GM19239 (cell line): ENCODE measurements at regions not wholly inside any gene's neighbourhood (a gene's known extent, or its start where the extent isn't known, plus 50 kb on each side); places are given as distances from the start of the nearest gene placed in this dataset.

Experiments used
- DNase-seq: peaks from one replicate; pipeline ENCODE4 v3.0.0; 2011; ENCODE audit warnings: low spot score; ENCODE audit not compliant: insufficient read length
- FAIRE-seq: peaks from 2 replicates; lab custom pipeline; 2011; peaks lifted over from hg19 to GRCh38; lab: Jason Lieb, UNC

- FAIRE-seq (no peak), DNase-seq (no peak)
Measured at GRCh38 chr3:40843851-40844548, 319.2 kb downstream of the ZNF621 start.

DNA sequence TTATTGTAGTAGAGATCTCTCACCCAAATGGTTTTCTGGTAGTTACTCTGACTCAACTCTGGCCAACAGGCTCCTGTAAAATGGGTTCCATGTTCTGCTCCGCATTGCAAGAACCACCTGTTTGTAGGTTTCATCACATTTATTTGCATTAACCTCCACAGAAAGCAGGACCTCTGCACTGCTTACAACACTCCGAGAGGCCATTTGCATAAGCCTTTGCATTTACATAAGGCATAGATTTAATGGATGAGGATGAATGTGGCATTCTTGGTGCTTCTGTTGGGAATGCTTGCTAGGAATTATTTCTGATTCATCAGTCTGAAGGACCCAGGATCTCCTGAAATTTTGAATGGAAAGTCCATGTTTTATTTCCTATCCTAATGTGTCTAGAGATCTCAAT lies 320.1 kb downstream of the ZNF621 start:
- DNase-seq (no peak), FAIRE-seq (no peak)

DNA sequence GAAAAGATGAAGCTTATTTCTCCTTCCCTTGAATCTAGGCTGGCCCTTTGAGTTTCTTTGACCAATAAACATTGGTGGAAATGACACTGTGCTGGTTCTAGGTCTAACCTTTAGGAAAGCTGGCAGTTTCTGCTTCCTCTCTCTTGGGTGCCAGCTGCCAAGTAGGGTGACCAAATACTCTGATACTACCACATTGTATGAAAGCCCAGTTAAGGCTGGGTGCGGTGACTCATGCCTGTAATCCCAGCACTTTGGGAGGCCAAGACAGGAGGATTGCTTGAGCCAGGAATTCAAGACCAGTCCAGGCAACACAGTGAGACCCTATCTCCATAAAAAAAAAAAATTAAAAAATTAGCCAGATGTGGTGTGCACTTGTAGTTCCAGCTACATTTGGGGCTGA lies 320.7 kb downstream of the ZNF621 start:
- FAIRE-seq = no peak
- no peak for DNase-seq

GRCh38 chr3:40845916-40846315 lies 321.2 kb downstream of the ZNF621 start:
- no peak for FAIRE-seq
- DNase-seq = no peak

GRCh38 chr3:40846451-40846850 lies 321.7 kb downstream of the ZNF621 start:
- DNase-seq (no peak), FAIRE-seq (no peak)

- FAIRE-seq = no peak
- no peak for DNase-seq
Measured at GRCh38 chr3:40847551-40847992, 322.8 kb downstream of the ZNF621 start.

DNA sequence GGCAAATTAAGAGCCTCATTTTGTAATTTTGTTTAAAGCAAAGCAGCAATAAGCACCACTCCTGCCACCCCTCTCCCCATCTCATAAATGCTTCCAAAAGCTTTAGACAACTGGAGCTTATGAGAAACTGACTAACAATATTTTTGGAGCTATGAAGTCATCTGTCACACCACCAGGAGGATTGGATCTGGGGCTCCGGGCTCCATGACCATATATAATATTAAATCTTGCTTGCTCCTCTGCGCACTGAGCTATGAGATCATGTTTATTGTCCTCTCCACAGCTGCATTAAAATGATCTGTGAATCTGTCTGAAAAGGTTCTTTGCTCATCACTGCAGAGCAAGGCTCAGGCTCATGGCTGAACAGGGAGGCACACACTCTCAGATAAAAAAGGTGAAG lies 323.7 kb downstream of the ZNF621 start:
- no peak for FAIRE-seq

GRCh38 chr3:40850861-40851260 lies 326.1 kb downstream of the ZNF621 start:
- no peak for DNase-seq
- no peak for FAIRE-seq

More for the DNA sequence above, 323.7 kb downstream of the ZNF621 start:
- DNase-seq = no peak

DNA sequence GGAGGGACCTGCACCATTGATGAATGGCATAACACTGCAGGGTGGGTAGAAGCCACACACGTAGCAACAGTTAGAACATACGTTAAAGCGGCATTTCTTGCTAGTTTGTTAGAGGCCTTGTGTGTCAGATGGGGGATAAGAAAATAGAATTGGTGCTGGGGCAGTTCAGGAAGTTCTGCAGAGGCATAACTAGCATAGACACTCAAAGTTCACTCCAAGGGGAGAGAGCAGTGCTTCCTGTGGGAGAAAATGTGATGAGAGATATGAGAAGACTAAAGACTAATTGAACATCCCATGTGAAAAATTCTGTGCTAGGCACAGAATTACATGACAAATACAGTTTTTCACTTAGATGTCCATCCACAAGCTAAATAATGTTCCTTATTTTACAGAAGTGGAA lies 327.1 kb downstream of the ZNF621 start:
- FAIRE-seq = no peak
- no peak for DNase-seq

DNA sequence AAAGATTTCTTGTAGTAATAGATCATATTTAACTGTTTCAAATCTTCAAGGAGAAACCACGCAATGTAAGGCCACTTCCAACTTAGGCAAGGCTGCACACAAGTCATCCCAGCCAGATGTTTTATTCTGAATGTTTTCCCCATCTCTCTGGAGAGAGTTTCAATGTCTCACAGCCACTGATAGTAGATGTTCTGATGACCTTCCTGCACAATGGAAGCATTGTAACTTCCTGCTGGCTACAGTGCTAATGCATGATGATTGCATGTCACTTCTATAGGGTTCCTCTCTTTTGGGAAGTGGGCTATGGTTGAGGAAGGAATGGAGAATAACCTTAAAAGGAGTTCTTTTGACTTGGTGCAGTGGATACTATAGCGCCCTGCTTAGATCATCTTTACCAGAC lies 328.0 kb downstream of the ZNF621 start:
- DNase-seq (no peak), FAIRE-seq (no peak)

- no peak for DNase-seq
- FAIRE-seq = no peak
Measured at GRCh38 chr3:40853474-40853873, 328.7 kb downstream of the ZNF621 start.

- FAIRE-seq (no peak), DNase-seq (no peak)
Measured at GRCh38 chr3:40855871-40856270, 331.1 kb downstream of the ZNF621 start.

DNA sequence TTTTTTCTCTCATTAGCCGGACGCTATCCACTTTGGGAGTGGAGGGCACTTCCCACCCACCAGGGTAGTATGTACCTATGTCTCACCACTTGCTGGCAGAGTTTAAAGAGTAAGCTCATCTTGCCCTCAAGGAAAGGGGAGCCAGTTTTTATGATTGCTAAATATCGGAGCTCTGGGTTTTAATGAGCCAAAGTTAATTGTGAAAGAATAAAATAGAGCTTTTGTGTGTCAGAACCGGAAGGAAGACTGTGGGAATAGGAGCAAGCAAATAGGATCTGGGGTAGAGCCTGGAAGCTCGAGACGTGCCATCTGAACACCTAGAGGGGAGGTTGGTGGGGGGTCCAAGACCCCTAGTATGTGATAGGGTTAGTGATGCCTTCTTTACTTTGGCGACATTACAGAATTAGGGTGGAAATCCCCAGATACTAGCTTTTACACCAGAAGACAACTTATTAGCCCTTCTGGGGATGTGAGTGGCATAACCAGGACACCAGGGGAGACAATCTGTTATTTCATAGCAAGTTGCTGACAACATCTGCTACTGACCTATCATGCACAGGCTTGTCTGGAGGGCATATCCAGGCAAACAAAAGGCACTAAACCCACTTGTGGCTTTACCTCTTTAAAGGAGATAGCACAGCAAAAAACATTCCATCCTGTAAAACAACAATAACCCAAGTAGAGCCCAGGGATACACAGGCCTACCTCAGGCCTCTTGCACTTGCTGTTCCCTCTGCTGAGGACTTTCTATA lies 333.8 kb downstream of the ZNF621 start:
- FAIRE-seq (no peak), DNase-seq (no peak)

- no peak for DNase-seq
- FAIRE-seq = no peak
Measured at GRCh38 chr3:40862946-40863345, 336.4 kb upstream of the CTNNB1 start.

DNA sequence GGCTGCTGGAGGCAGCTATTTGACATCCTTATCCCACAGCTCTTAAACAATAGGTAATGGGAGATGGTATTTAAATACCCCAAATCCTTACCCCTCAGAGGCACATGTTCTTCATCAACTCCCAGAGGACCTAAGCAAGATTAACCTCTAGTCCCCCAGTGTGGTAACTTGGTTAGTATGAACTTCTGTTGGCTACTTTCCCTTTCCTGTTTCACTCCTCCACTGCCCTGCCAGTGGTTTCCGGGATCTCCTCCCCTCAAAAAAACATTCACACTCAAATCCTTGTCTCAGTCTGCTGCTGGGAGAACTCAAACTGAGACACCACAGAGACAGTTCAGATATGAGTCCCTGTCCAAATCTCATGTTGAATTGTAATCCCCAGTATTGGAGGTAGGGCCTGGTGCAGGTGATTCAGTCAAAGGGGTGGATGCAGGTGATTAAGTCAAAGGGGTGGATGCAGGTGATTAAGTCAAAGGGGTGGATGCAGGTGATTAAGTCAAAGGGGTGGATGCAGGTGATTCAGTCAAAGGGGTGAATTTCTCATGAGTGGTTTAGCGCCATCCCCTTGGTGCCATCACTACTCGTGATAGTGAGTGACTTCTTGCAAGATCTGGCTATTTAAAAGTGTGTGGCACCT lies 335.0 kb upstream of the CTNNB1 start:
- DNase-seq = no peak
- FAIRE-seq = no peak

GRCh38 chr3:40864915-40865314 lies 334.4 kb upstream of the CTNNB1 start:
- no peak for DNase-seq
- FAIRE-seq = no peak

DNA sequence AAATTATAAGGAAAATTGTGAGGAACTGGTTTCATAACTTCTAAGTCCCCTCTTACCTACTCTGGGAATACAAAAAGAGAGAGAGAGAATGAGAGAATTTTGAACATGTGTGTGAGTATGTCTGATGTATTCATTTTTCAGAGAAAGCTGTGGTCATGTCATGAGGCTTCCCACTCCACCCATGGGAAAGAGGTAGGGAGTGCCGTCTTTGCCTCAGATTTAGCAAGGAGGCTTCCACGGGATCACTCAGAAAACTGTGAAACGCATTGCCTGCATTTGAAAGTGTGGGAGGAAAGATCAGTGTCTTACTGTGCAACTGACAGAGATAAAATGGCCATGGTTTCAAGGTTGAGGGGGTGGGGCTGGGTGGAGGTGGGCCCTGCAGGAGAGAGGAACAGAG lies 331.5 kb upstream of the CTNNB1 start:
- FAIRE-seq (no peak), DNase-seq (no peak)

DNA sequence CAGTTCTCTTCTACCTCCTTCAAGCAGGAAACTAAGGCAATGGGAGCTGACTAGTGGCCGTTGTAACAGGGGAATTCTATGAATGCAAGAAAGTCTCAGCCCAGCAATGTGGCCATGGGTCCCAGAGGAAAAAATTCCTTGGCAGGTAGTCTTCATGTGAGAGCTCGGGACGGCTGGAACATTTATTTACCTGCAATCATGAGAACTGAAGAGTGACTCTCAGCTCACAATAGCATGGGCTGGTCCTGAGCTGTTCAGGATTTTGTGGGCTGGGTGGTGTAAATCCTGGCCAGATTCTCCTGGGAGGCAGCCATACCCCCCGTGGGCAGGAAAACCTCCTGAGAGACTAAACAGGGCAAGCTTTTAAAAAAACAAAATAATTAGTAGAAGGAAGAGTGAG lies 330.3 kb upstream of the CTNNB1 start:
- FAIRE-seq (no peak), DNase-seq (no peak)

DNA sequence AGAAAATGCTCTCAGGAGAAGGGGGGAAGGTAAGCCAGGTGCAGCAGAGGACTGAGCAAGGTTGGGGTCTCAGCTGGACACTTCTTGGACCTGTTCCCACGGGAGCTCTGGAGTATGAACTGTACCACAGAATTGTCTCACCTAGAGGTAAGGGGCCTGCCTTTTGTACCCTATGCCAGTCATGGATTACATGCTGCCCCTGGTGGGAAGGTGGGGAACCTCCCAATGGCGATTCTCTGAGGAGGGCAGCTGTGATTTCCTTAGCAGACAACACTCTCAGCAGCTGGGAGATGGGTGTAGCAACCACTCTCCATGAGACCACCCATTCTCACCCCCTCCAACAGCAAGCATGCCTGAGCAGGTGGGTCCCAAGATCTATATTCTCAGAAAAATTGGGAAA lies 329.4 kb upstream of the CTNNB1 start:
- FAIRE-seq (no peak), DNase-seq (no peak)

- FAIRE-seq (no peak), DNase-seq (no peak)
Measured at GRCh38 chr3:40871394-40871793, 327.9 kb upstream of the CTNNB1 start.

DNA sequence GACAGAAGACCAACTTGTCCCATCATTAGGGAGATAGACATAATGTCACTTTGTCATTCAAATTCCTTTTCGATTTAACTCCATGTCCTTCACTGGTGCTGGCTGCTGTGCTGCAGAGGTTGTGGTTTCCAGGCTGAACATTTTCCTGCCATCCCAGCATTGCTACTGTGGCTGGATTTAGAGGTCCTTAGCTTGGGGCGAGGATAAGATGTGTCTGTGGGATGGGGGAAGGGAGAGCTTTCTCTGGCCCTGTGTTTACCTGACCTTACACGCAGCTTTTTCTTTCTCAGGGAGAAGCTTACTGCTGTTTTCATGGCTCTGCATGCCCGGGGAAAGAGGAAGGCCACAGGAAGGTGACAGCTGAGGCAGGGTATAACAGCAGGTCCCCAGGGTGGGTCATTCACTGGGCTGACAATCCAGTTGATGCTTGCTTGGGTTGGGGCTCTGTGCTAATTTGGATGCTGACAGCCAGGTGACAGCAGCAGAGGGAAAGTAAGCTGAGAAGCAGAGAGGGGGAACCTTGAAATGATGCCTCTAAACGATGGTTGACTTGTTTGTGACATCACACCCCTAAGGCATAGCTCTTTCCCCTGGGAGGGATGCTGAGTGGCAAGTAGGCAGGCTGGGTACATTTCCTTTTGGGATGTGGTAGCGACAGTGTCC lies 326.9 kb upstream of the CTNNB1 start:
- DNase-seq (no peak), FAIRE-seq (no peak)
